ENCODE measurements at regions not wholly inside any gene's neighbourhood (a gene's known extent, or its start where the extent isn't known, plus 50 kb on each side); places are given as distances from the start of the nearest gene placed in this dataset.
"Not testable (repeated sequence)": the region's sequence is repeated elsewhere in the genome, so short reads cannot be mapped to it uniquely, and the experiment has no call there.

GRCh38 chr4:42781315-42781714 lies 111.2 kb upstream of the GRXCR1 start:
- ChIA-PET POLR2A (no interaction called here), CTCF (no interaction called here)
- no peak for DNase-seq (ENCODE audit: extremely low spot score)
- no peak for TF ChIP-seq CTCF (IDR thresholded peaks at IDR 0.05; ENCODE audit: control extremely low read depth, extremely low read depth, low read depth, missing control alignments)

DNA sequence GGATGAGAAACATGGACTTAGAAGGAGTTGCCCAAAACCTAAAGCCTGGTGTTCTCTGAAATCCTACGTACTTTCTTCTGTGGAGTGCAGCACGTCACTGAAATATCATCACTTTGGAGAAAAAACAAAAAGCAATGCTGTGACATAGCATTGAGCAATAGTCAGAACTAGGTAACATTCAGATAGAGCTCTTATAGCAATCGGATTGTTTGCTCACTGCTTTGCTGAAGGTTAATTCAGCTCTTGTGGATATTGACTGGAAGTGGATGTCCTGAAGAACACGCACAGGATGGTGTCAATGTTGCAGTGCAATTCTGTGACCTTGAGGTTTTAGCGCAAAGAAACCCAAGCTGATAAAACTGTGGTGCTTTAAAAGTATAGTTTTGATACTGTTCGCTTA lies 114.2 kb upstream of the GRXCR1 start:
- no peak for TF ChIP-seq CTCF (IDR thresholded peaks at IDR 0.05; ENCODE audit: control extremely low read depth, extremely low read depth, low read depth, missing control alignments)
- ChIA-PET CTCF (interaction anchor here (1.2 kb wide), 1 partner anchor 25 kb away, joined by 3 read pairs; no protein-coding TSS in a partner anchor), POLR2A (no interaction called here)
- DNase-seq (ENCODE audit: extremely low spot score) = no peak

GRCh38 chr4:42768125-42768748 lies 111.3 kb upstream of the ATP8A1 start:
- POLR2A ChIA-PET = no interaction called here
- CTCF ChIA-PET = interaction anchor here (0.8 to 3.4 kb wide), 11 partner anchors 11 to 397 kb away, joined by 3 to 21 read pairs (median 3); partner anchors contain the start of gene ATP8A1
- DNase-seq (ENCODE audit: extremely low spot score) = no peak
- TF ChIP-seq CTCF (IDR thresholded peaks at IDR 0.05; ENCODE audit: control extremely low read depth, extremely low read depth, low read depth, missing control alignments) = no peak

DNA sequence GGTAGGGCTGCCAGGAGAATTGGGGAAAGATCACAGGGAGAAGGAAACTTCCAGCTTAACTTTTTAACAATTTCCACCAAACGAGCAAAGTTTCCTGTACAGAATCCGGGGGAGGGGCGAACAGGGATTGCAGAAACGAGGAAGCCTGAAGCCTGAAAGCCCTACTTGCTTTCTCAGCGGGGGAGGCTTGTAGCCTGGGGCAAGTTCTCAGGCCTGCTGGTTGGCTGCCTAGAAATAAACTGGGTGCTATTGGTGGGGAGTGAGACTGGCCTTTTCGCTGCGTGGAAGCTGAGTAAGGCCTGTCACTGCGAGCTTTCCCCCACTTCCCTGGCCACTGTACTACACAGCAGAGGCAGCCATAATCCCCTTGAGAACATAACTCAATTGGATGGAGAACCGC lies 110.8 kb upstream of the ATP8A1 start:
- POLR2A ChIA-PET = no interaction called here
- CTCF ChIA-PET = interaction anchor here (0.8 to 3.4 kb wide), 10 partner anchors 10 to 396 kb away, joined by 3 to 21 read pairs (median 3); partner anchors contain the start of gene ATP8A1
- DNase-seq (ENCODE audit: extremely low spot score) = no peak
- no peak for TF ChIP-seq CTCF (IDR thresholded peaks at IDR 0.05; ENCODE audit: control extremely low read depth, extremely low read depth, low read depth, missing control alignments)

- TF ChIP-seq CTCF (IDR thresholded peaks at IDR 0.05; ENCODE audit: control extremely low read depth, extremely low read depth, low read depth, missing control alignments) = no peak
- no peak for DNase-seq (ENCODE audit: extremely low spot score)
- ChIA-PET CTCF (no interaction called here), POLR2A (no interaction called here)
Observed at GRCh38 chr4:42761804-42762203, 104.9 kb upstream of the ATP8A1 start.

- CTCF ChIA-PET = interaction anchor here (1.2 kb wide), 1 partner anchor 13 kb away, joined by 3 read pairs; no protein-coding TSS in a partner anchor
- DNase-seq (ENCODE audit: extremely low spot score); POLR2A ChIA-PET: not testable (repeated sequence)
Observed at GRCh38 chr4:42754965-42755364, 98.1 kb upstream of the ATP8A1 start.

DNA sequence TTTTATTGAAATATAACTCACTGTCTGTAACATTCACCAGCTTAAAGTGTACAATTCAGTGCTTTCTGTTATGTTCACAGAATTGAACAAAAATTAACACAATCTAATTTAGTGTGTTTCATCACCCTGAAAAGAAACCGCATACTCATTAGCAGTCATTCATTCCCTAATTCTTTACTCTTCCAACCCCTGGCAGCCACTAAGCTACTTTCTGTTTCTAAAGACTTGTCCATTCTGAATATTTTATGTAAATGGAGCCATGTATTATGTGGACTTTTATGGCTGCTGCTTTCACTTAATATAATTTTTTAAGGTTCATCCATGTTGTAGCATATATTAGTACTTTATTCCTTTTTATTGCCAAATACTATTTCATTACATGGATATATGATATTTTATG lies 94.7 kb upstream of the ATP8A1 start:
- no peak for TF ChIP-seq CTCF (IDR thresholded peaks at IDR 0.05; ENCODE audit: control extremely low read depth, extremely low read depth, low read depth, missing control alignments)
- DNase-seq (ENCODE audit: extremely low spot score) = no peak
- ChIA-PET POLR2A (no interaction called here), CTCF (interaction anchor here (1.5 to 2.8 kb wide), 3 partner anchors 17 to 183 kb away, joined by 4 to 18 read pairs (median 4); no protein-coding TSS in a partner anchor)

Data from GM10248 (cell line).